ENCODE measurements at regions not wholly inside any gene's neighbourhood (a gene's known extent, or its start where the extent isn't known, plus 50 kb on each side); places are given as distances from the start of the nearest gene placed in this dataset.

DNA sequence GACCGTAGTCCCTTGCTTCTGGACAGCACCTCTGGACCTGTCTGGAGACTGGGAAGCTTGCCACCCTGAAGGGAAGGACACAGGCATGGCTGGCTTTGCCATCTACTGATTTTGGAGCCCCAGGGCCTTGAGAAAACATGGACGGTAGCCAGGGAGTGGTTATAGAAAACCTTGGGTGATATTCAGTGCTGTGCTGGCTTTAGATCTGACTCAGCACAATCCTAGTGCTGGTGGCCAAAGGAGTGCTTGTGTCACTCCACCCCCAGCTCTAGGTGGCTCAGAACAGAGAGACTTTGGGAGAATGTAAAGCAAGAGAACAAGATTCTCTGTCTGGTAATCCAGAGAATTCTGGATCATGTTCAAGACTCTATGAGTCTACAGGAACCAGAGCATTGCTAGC is 214.5 kb upstream of the IGF1 start:
- TF ChIP-seq ZNF274 (IDR thresholded peaks at IDR 0.05; ENCODE audit: low read depth, low read length) (no peak), YY1 (IDR thresholded peaks at IDR 0.05; ENCODE audit: insufficient read depth, insufficient read length) (no peak), SUZ12 (IDR thresholded peaks at IDR 0.05; ENCODE audit: extremely low read depth, insufficient read depth, insufficient read length) (no peak)
- Histone ChIP-seq H3K4me1 (ENCODE audit: insufficient read depth, insufficient read length) (no peaks in the 10 kb centered on the region), H3K9ac (ENCODE audit: insufficient read length, low read depth) (no peak overlapping the region), H3K27me3 (ENCODE audit: insufficient read depth, insufficient read length) (no peaks in the 10 kb centered on the region), H3K36me3 (ENCODE audit: insufficient read depth, insufficient read length, low read length) (no peaks in the 10 kb centered on the region), H3K9me3 (ENCODE audit: insufficient read depth, low read length) (no peaks in the 10 kb centered on the region), H3K4me3 (ENCODE audit: insufficient read length, low read depth) (no peak overlapping the region)
- no peak for DNase-seq (ENCODE audit: low read depth, low spot score)

GRCh38 chr12:102691773-102692555 is 211.6 kb upstream of the IGF1 start:
- no peaks in the 10 kb centered on the region for H3K4me1 ChIP-seq (ENCODE audit: insufficient read depth, insufficient read length)
- no peak for DNase-seq (ENCODE audit: low read depth, low spot score)
- H3K9ac ChIP-seq (ENCODE audit: insufficient read length, low read depth), result no peak overlapping the region
- H3K27me3 ChIP-seq (ENCODE audit: insufficient read depth, insufficient read length), result no peaks in the 10 kb centered on the region
- no peak overlapping the region for H3K4me3 ChIP-seq (ENCODE audit: insufficient read length, low read depth)
- H3K9me3 ChIP-seq (ENCODE audit: insufficient read depth, low read length), result no peaks in the 10 kb centered on the region
- no peaks in the 10 kb centered on the region for H3K36me3 ChIP-seq (ENCODE audit: insufficient read depth, insufficient read length, low read length)
- TF ChIP-seq YY1 (IDR thresholded peaks at IDR 0.05; ENCODE audit: insufficient read depth, insufficient read length), result no peak

DNA sequence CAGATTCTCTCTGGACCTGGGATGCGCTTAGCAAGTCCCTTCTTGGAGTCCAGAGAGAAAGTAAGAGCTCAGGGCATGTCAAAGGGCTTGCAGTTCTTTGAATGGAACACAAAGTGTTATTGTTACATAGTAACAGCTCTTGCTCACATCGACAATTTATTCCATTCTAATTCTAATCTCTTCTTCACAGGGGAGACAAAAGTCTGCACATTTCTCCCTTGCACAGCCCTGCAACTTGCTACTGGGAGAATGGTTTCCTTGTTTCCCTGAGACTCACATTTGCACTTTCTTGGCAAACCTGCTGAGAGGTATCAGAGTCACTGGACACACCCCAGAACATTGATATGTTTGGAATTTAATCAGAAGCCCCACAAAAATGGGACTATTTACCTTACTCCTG is 209.9 kb upstream of the IGF1 start:
- H3K4me1 ChIP-seq (ENCODE audit: insufficient read depth, insufficient read length), result no peaks in the 10 kb centered on the region
- no peaks in the 10 kb centered on the region for H3K36me3 ChIP-seq (ENCODE audit: insufficient read depth, insufficient read length, low read length)
- H3K9me3 ChIP-seq (ENCODE audit: insufficient read depth, low read length), result no peaks in the 10 kb centered on the region
- no peaks in the 10 kb centered on the region for H3K27me3 ChIP-seq (ENCODE audit: insufficient read depth, insufficient read length)
- TF ChIP-seq SUZ12 (IDR thresholded peaks at IDR 0.05; ENCODE audit: extremely low read depth, insufficient read depth, insufficient read length), result no peak
- TF ChIP-seq ZNF274 (IDR thresholded peaks at IDR 0.05; ENCODE audit: low read depth, low read length), result no peak
- no peak for TF ChIP-seq YY1 (IDR thresholded peaks at IDR 0.05; ENCODE audit: insufficient read depth, insufficient read length)
- DNase-seq (ENCODE audit: low read depth, low spot score), result peak; percentile 20
- no peak overlapping the region for H3K9ac ChIP-seq (ENCODE audit: insufficient read length, low read depth)
- no peak overlapping the region for H3K4me3 ChIP-seq (ENCODE audit: insufficient read length, low read depth)

- H3K27me3 ChIP-seq (ENCODE audit: insufficient read depth, insufficient read length), result no peaks in the 10 kb centered on the region
- no peak overlapping the region for H3K9ac ChIP-seq (ENCODE audit: insufficient read length, low read depth)
- DNase-seq (ENCODE audit: low read depth, low spot score), result no peak
- H3K4me1 ChIP-seq (ENCODE audit: insufficient read depth, insufficient read length), result no peaks in the 10 kb centered on the region
- no peak overlapping the region for H3K4me3 ChIP-seq (ENCODE audit: insufficient read length, low read depth)
- no peaks in the 10 kb centered on the region for H3K9me3 ChIP-seq (ENCODE audit: insufficient read depth, low read length)
- no peaks in the 10 kb centered on the region for H3K36me3 ChIP-seq (ENCODE audit: insufficient read depth, insufficient read length, low read length)
- no peak for TF ChIP-seq YY1 (IDR thresholded peaks at IDR 0.05; ENCODE audit: insufficient read depth, insufficient read length)
- no peak for TF ChIP-seq SUZ12 (IDR thresholded peaks at IDR 0.05; ENCODE audit: extremely low read depth, insufficient read depth, insufficient read length)
- no peak for TF ChIP-seq ZNF274 (IDR thresholded peaks at IDR 0.05; ENCODE audit: low read depth, low read length)
These were observed 209.3 kb upstream of the IGF1 start for GRCh38 chr12:102689701-102690100.

DNA sequence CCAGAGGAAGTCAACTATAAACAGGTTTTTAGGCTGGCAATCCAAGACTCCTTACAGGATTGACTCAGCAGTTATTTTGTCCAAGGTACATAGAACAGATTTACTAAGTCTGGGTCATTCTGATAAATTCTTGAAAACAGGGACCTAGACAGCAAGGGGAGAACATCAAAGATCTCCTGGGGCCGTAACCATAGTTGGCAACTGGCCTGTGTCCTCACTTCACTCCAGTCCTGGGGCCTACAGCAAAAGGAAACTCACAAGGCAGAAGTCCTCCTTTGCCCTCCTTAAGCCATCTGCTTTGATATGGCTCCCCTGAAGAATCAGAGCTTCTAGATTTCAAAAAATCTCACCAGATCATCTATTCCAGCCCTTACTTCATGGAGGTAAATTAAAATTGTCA is 207.2 kb upstream of the IGF1 start:
- H3K4me3 ChIP-seq (ENCODE audit: insufficient read length, low read depth), result no peak overlapping the region
- no peaks in the 10 kb centered on the region for H3K4me1 ChIP-seq (ENCODE audit: insufficient read depth, insufficient read length)
- H3K27me3 ChIP-seq (ENCODE audit: insufficient read depth, insufficient read length), result no peaks in the 10 kb centered on the region
- no peak for TF ChIP-seq SUZ12 (IDR thresholded peaks at IDR 0.05; ENCODE audit: extremely low read depth, insufficient read depth, insufficient read length)
- no peak for TF ChIP-seq ZNF274 (IDR thresholded peaks at IDR 0.05; ENCODE audit: low read depth, low read length)
- no peak for TF ChIP-seq YY1 (IDR thresholded peaks at IDR 0.05; ENCODE audit: insufficient read depth, insufficient read length)
- H3K9me3 ChIP-seq (ENCODE audit: insufficient read depth, low read length), result no peaks in the 10 kb centered on the region
- DNase-seq (ENCODE audit: low read depth, low spot score), result no peak
- no peaks in the 10 kb centered on the region for H3K36me3 ChIP-seq (ENCODE audit: insufficient read depth, insufficient read length, low read length)
- H3K9ac ChIP-seq (ENCODE audit: insufficient read length, low read depth), result no peak overlapping the region

- no peaks in the 10 kb centered on the region for H3K27me3 ChIP-seq (ENCODE audit: insufficient read depth, insufficient read length)
- H3K4me3 ChIP-seq (ENCODE audit: insufficient read length, low read depth), result no peak overlapping the region
- no peak for DNase-seq (ENCODE audit: low read depth, low spot score)
- TF ChIP-seq SUZ12 (IDR thresholded peaks at IDR 0.05; ENCODE audit: extremely low read depth, insufficient read depth, insufficient read length) (no peak), YY1 (IDR thresholded peaks at IDR 0.05; ENCODE audit: insufficient read depth, insufficient read length) (no peak), ZNF274 (IDR thresholded peaks at IDR 0.05; ENCODE audit: low read depth, low read length) (no peak)
- H3K9me3 ChIP-seq (ENCODE audit: insufficient read depth, low read length), result no peaks in the 10 kb centered on the region
- H3K4me1 ChIP-seq (ENCODE audit: insufficient read depth, insufficient read length), result no peaks in the 10 kb centered on the region
- H3K36me3 ChIP-seq (ENCODE audit: insufficient read depth, insufficient read length, low read length), result no peaks in the 10 kb centered on the region
- H3K9ac ChIP-seq (ENCODE audit: insufficient read length, low read depth), result no peak overlapping the region
These were observed 205.5 kb upstream of the IGF1 start for GRCh38 chr12:102685841-102686240.

GRCh38 chr12:102685172-102685571 is 204.8 kb upstream of the IGF1 start:
- no peak overlapping the region for H3K4me3 ChIP-seq (ENCODE audit: insufficient read length, low read depth)
- H3K9me3 ChIP-seq (ENCODE audit: insufficient read depth, low read length), result no peaks in the 10 kb centered on the region
- DNase-seq (ENCODE audit: low read depth, low spot score), result no peak
- no peaks in the 10 kb centered on the region for H3K36me3 ChIP-seq (ENCODE audit: insufficient read depth, insufficient read length, low read length)
- H3K9ac ChIP-seq (ENCODE audit: insufficient read length, low read depth), result no peak overlapping the region
- no peaks in the 10 kb centered on the region for H3K27me3 ChIP-seq (ENCODE audit: insufficient read depth, insufficient read length)
- H3K4me1 ChIP-seq (ENCODE audit: insufficient read depth, insufficient read length), result no peaks in the 10 kb centered on the region
- TF ChIP-seq YY1 (IDR thresholded peaks at IDR 0.05; ENCODE audit: insufficient read depth, insufficient read length) (no peak), ZNF274 (IDR thresholded peaks at IDR 0.05; ENCODE audit: low read depth, low read length) (no peak), SUZ12 (IDR thresholded peaks at IDR 0.05; ENCODE audit: extremely low read depth, insufficient read depth, insufficient read length) (no peak)
